Breast epithelium (tissue), 4 donors: ENCODE measurements at regions not wholly inside any gene's neighbourhood (a gene's known extent, or its start where the extent isn't known, plus 50 kb on each side); places are given as distances from the start of the nearest gene placed in this dataset.

Experiments
- DNase-seq, 2 donors: peaks; one replicate each; pipeline ENCODE4 v3.0.0-alpha.2; 2019; ENCODE audit warnings: low spot score in 2 of 2
- H3K27ac ChIP-seq, 2 donors: fragments of 200-600 bp; sonication (generic) in 1 of 2; one replicate each; pipeline ENCODE4 v1.5.1; 2016 to 2019; ENCODE audit warnings: mild to moderate bottlenecking in 1 of 2
- H3K27me3 ChIP-seq, 2 donors: fragments of 200-600 bp; sonication (generic) in 1 of 2; one replicate each; pipeline versions ENCODE4 v1.5.1 to v1.6.0; 2017 to 2019; ENCODE audit warnings: control low read depth in 1 of 2, mild to moderate bottlenecking in 1 of 2
- H3K36me3 ChIP-seq: fragments of 200-600 bp; one replicate; pipeline ENCODE4 v1.5.1; 2019
- H3K4me1 ChIP-seq, 2 donors: fragments of 200-600 bp; sonication (generic); one replicate each; pipeline ENCODE4 v1.5.1; 2016 to 2019; ENCODE audit warnings: control low read depth in 1 of 2
- H3K4me3 ChIP-seq, 3 donors: fragments of 200-600 bp; sonication (generic); 1 replicate in 2 of 3; 2 replicates in 1 of 3; pipeline ENCODE4 v1.5.1; 2016 to 2019; ENCODE audit warnings: mild to moderate bottlenecking in 3 of 3, moderate library complexity in 2 of 3
- H3K9me3 ChIP-seq, 2 donors: fragments of 200-600 bp; sonication (generic) in 1 of 2; one replicate each; pipeline ENCODE4 v1.5.1; 2016 to 2019; ENCODE audit warnings: control low read depth in 1 of 2
- POLR2A ChIP-seq: fragments of 450-650 bp; IDR thresholded peaks from one replicate; pipeline ENCODE4 v1.6.1; 2016; ENCODE audit warnings: antibody characterized with exemption, mild to moderate bottlenecking, moderate library complexity
- POLR2AphosphoS5 ChIP-seq, 3 donors: sonication (generic); formaldehyde crosslinking; IDR thresholded peaks; one replicate each; pipeline ENCODE4 v1.6.1; 2017; ENCODE audit warnings: antibody characterized with exemption in 3 of 3
- intact Hi-C: fragments of 100-400 bp; cut with DNase I; formaldehyde crosslinking; loops from one replicate; pipeline ENCODE4 v1.15.1; 2023; ENCODE audit warnings: low total_unique reads
- TF ChIP-seq, protein P1 (sequence below), 3 donors: fragments of 450-650 bp; IDR thresholded peaks; one replicate each; pipeline ENCODE4 v1.5.1; 2016 to 2017; ENCODE audit warnings: antibody characterized with exemption in 3 of 3, mild to moderate bottlenecking in 3 of 3, moderate library complexity in 3 of 3

DNA sequence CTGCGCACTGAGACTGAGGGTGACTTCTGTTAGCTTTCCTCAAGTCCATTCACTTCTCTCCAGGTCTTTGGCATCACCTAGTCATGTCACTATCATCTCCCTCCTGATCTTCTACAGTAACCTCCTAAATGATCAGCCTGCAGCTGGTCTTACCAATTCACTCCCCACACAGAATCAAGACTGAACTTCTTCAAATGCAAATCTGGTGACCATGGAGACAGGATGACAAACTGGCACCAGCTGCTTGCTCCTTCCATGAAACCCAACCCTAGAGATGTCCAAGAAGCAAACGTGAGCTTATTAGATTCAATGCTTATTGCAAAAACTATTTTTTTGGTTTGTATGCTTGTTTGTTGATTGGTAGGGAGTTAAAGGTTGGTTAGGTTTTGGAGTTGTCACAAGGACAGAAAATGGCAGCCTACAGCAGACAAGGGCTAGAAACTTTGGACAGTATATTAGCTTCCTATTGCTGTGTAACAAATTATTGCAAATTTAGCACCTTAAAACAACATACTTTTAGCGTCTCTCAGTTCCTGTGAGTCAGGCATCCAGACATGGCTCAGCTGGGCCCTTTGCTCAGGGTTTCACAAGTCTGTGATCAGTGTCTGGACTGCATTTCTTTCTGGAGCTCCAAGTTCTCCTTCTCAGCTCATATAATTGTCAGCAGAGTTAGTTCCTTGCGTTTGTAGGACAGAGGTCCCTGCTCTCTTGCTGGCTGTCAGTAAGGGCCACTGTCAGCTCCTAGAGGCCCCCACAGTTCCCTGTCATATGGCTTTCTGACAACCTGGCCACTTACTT lies 53.3 kb upstream of the GJA8 start:
- TF ChIP-seq POLR2A, result no peak
- no peak for TF ChIP-seq POLR2AphosphoS5 (IDR thresholded peaks at IDR 0.05)
- TF ChIP-seq, protein P1, sequence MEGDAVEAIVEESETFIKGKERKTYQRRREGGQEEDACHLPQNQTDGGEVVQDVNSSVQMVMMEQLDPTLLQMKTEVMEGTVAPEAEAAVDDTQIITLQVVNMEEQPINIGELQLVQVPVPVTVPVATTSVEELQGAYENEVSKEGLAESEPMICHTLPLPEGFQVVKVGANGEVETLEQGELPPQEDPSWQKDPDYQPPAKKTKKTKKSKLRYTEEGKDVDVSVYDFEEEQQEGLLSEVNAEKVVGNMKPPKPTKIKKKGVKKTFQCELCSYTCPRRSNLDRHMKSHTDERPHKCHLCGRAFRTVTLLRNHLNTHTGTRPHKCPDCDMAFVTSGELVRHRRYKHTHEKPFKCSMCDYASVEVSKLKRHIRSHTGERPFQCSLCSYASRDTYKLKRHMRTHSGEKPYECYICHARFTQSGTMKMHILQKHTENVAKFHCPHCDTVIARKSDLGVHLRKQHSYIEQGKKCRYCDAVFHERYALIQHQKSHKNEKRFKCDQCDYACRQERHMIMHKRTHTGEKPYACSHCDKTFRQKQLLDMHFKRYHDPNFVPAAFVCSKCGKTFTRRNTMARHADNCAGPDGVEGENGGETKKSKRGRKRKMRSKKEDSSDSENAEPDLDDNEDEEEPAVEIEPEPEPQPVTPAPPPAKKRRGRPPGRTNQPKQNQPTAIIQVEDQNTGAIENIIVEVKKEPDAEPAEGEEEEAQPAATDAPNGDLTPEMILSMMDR (IDR thresholded peaks at IDR 0.05), result no peak
- H3K9me3 ChIP-seq, result no peaks in the 10 kb centered on the region
- no peak for DNase-seq
- H3K36me3 ChIP-seq, result no peaks in the 10 kb centered on the region
- H3K27ac ChIP-seq, result no peak overlapping the region
- H3K27me3 ChIP-seq, result no peaks in the 10 kb centered on the region
- no peak overlapping the region for H3K4me3 ChIP-seq
- intact Hi-C loops, result no loop called here
- no peaks in the 10 kb centered on the region for H3K4me1 ChIP-seq

DNA sequence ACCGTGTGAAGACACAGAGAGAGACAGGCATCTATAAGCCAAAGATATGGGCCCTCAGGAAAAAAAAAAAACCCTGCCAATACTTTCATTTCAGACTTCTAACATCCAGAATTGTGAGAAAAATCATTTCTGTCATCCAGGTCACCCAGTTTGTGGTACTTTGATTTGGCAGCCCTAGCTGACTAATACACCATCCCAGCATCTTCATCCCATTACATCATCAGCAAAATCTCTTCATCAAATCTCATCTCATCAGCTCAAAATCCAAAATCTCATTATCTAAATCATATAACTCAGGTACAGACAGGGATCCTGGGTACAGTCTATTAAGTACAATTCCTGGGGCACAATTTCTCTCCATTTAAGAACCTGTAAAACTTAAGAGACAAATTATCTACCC lies 51.9 kb upstream of the GJA8 start:
- Histone ChIP-seq H3K27ac (no peak overlapping the region), H3K9me3 (no peaks in the 10 kb centered on the region), H3K4me3 (no peak overlapping the region), H3K27me3 (no peaks in the 10 kb centered on the region), H3K36me3 (no peaks in the 10 kb centered on the region), H3K4me1 (no peaks in the 10 kb centered on the region)
- DNase-seq, result no peak
- intact Hi-C loops, result no loop called here
- TF ChIP-seq, protein P1 (IDR thresholded peaks at IDR 0.05), result no peak
- TF ChIP-seq POLR2A, result no peak
- TF ChIP-seq POLR2AphosphoS5 (IDR thresholded peaks at IDR 0.05), result no peak

DNA sequence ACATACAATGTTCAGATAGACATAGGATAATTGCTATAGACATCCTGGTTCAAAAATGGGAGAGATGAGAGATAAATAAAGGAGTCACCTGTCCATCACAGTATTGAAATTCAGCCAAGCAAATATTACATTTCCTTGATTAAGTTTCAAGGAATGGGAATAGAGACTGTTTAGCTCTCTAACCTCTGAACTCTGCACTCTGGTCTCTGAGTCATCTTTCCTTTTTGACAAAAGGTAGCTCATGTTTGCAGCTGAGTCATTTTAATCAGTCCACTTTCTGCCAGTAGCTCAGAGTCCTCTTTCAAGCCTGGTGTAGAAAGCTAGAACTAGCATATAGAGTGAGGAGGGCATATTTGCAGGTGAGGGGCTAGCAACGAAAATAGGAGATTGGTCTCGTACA lies 51.4 kb upstream of the GJA8 start:
- no peaks in the 10 kb centered on the region for H3K36me3 ChIP-seq
- H3K27ac ChIP-seq, result no peak overlapping the region
- no peaks in the 10 kb centered on the region for H3K4me1 ChIP-seq
- no peak overlapping the region for H3K4me3 ChIP-seq
- no peaks in the 10 kb centered on the region for H3K9me3 ChIP-seq
- TF ChIP-seq, protein P1 (IDR thresholded peaks at IDR 0.05), result no peak
- TF ChIP-seq POLR2A (no peak), POLR2AphosphoS5 (IDR thresholded peaks at IDR 0.05) (no peak)
- H3K27me3 ChIP-seq, result no peaks in the 10 kb centered on the region
- intact Hi-C loops, result no loop called here
- DNase-seq, result no peak

DNA sequence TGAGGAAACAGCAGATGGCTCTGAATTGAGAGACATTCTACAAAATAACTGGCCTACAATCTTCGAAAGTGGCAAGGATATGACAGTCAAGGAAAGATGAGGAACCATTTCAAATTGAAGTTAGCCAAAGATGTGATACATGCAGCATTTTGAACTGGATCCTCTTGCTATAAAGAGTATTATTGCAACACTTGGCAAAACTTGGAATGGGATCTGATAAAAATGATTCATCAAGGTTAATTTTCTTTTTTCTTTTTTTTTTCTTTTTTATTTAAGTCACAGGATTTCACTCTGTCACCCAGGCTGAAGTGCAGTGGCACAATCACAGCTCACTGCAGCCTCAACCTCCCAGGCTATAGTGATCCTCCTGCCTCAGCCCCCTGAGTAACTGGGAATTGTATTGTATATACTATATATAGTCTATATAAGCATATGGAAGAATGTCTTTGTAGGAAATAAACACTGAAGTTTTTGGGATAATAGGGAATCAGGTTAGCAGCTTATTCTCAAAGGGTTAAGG lies 49.8 kb upstream of the GJA8 start:
- no peaks in the 10 kb centered on the region for H3K36me3 ChIP-seq
- no peaks in the 10 kb centered on the region for H3K27me3 ChIP-seq
- DNase-seq, result no peak
- no peak overlapping the region for H3K27ac ChIP-seq
- no peaks in the 10 kb centered on the region for H3K4me1 ChIP-seq
- no peaks in the 10 kb centered on the region for H3K9me3 ChIP-seq
- no peak overlapping the region for H3K4me3 ChIP-seq
- intact Hi-C loops, result no loop called here
- no peak for TF ChIP-seq POLR2AphosphoS5 (IDR thresholded peaks at IDR 0.05)
- no peak for TF ChIP-seq POLR2A
- TF ChIP-seq, protein P1 (IDR thresholded peaks at IDR 0.05), result no peak
